ENCODE measurements at regions not wholly inside any gene's neighbourhood (a gene's known extent, or its start where the extent isn't known, plus 50 kb on each side); places are given as distances from the start of the nearest gene placed in this dataset.
"Not testable (repeated sequence)": the region's sequence is repeated elsewhere in the genome, so short reads cannot be mapped to it uniquely, and the experiment has no call there.

- Histone ChIP-seq H3K27ac (ENCODE audit: low read depth, low read length) (no peak overlapping the region), H3K9me3 (ENCODE audit: control insufficient read depth, insufficient read depth, low read length) (peaks cover 7% of the 10 kb centered on the region; the same call in 1 of the 2 replicates), H3K4me3 (ENCODE audit: low read length) (no peak overlapping the region), H3K4me2 (ENCODE audit: low read length) (no peak overlapping the region), H3K27me3 (ENCODE audit: control insufficient read depth, low read length) (peaks cover 4% of the 10 kb centered on the region; the same call in 1 of the 2 replicates), H4K20me1 (ENCODE audit: control insufficient read depth, insufficient read depth, low read depth, low read length) (no peaks in the 10 kb centered on the region), H3F3A (ENCODE audit: control insufficient read depth, insufficient read depth) (no peaks in the 10 kb centered on the region), H3K79me2 (ENCODE audit: control insufficient read depth, low read length) (no peaks in the 10 kb centered on the region), H3K4me1 (ENCODE audit: control insufficient read depth, low read length) (no peaks in the 10 kb centered on the region), H3K9me2 (replicated peaks; ENCODE audit: control insufficient read depth, low read length) (no peaks in the 10 kb centered on the region), H3K36me3 (ENCODE audit: control insufficient read depth, low read length) (no peaks in the 10 kb centered on the region)
- TF ChIP-seq EZH2phosphoT487 (IDR thresholded peaks at IDR 0.05; ENCODE audit: borderline replicate concordance, low read length) (no peak), CTCF (IDR thresholded peaks at IDR 0.05; ENCODE audit: low read depth, low read length, poor library complexity, severe bottlenecking) (no peak)
Observed at GRCh38 chr7:131667699-131668098, 111.3 kb upstream of the PODXL start.

GRCh38 chr7:131665021-131665420 lies 108.6 kb upstream of the PODXL start:
- H3K36me3 ChIP-seq (ENCODE audit: control insufficient read depth, low read length), result no peaks in the 10 kb centered on the region
- no peaks in the 10 kb centered on the region for H3K27me3 ChIP-seq (ENCODE audit: control insufficient read depth, low read length)
- H3K4me3 ChIP-seq (ENCODE audit: low read length), result no peak overlapping the region
- no peak overlapping the region for H3K27ac ChIP-seq (ENCODE audit: low read depth, low read length)
- no peaks in the 10 kb centered on the region for H3K9me2 ChIP-seq (replicated peaks; ENCODE audit: control insufficient read depth, low read length)
- H3F3A ChIP-seq (ENCODE audit: control insufficient read depth, insufficient read depth), result no peaks in the 10 kb centered on the region
- no peaks in the 10 kb centered on the region for H3K4me1 ChIP-seq (ENCODE audit: control insufficient read depth, low read length)
- TF ChIP-seq CTCF (IDR thresholded peaks at IDR 0.05; ENCODE audit: low read depth, low read length, poor library complexity, severe bottlenecking), result no peak
- peaks cover 7% of the 10 kb centered on the region; the same call in 1 of the 2 replicates for H3K9me3 ChIP-seq (ENCODE audit: control insufficient read depth, insufficient read depth, low read length)
- H4K20me1 ChIP-seq (ENCODE audit: control insufficient read depth, insufficient read depth, low read depth, low read length), result no peaks in the 10 kb centered on the region
- H3K79me2 ChIP-seq (ENCODE audit: control insufficient read depth, low read length), result no peaks in the 10 kb centered on the region
- H3K4me2 ChIP-seq (ENCODE audit: low read length), result no peak overlapping the region

GRCh38 chr7:131664570-131664969 lies 108.1 kb upstream of the PODXL start:
- H4K20me1 ChIP-seq (ENCODE audit: control insufficient read depth, insufficient read depth, low read depth, low read length), result no peaks in the 10 kb centered on the region
- peaks cover 7% of the 10 kb centered on the region; the same call in 1 of the 2 replicates for H3K9me3 ChIP-seq (ENCODE audit: control insufficient read depth, insufficient read depth, low read length)
- H3K4me3 ChIP-seq (ENCODE audit: low read length), result no peak overlapping the region
- TF ChIP-seq EZH2phosphoT487 (IDR thresholded peaks at IDR 0.05; ENCODE audit: borderline replicate concordance, low read length) (no peak), CTCF (IDR thresholded peaks at IDR 0.05; ENCODE audit: low read depth, low read length, poor library complexity, severe bottlenecking) (no peak)
- H3K36me3 ChIP-seq (ENCODE audit: control insufficient read depth, low read length), result no peaks in the 10 kb centered on the region
- no peaks in the 10 kb centered on the region for H3K9me2 ChIP-seq (replicated peaks; ENCODE audit: control insufficient read depth, low read length)
- H3K27ac ChIP-seq (ENCODE audit: low read depth, low read length), result no peak overlapping the region
- H3F3A ChIP-seq (ENCODE audit: control insufficient read depth, insufficient read depth), result no peaks in the 10 kb centered on the region
- no peak overlapping the region for H3K4me2 ChIP-seq (ENCODE audit: low read length)
- no peaks in the 10 kb centered on the region for H3K27me3 ChIP-seq (ENCODE audit: control insufficient read depth, low read length)
- H3K4me1 ChIP-seq (ENCODE audit: control insufficient read depth, low read length), result no peaks in the 10 kb centered on the region
- H3K79me2 ChIP-seq (ENCODE audit: control insufficient read depth, low read length), result no peaks in the 10 kb centered on the region

- H3K9me2 ChIP-seq (replicated peaks; ENCODE audit: control insufficient read depth, low read length), result not testable (repeated sequence)
Observed at GRCh38 chr7:131662301-131662873, 106.0 kb upstream of the PODXL start.

More at GRCh38 chr7:131662301-131662873, 106.0 kb upstream of the PODXL start:
- not testable (repeated sequence) for H3K4me3 ChIP-seq (ENCODE audit: low read length); H3K4me2 ChIP-seq (ENCODE audit: low read length); H3F3A ChIP-seq (ENCODE audit: control insufficient read depth, insufficient read depth); H3K27me3 ChIP-seq (ENCODE audit: control insufficient read depth, low read length); H3K36me3 ChIP-seq (ENCODE audit: control insufficient read depth, low read length); H3K9me3 ChIP-seq (ENCODE audit: control insufficient read depth, insufficient read depth, low read length); H3K4me1 ChIP-seq (ENCODE audit: control insufficient read depth, low read length); H3K79me2 ChIP-seq (ENCODE audit: control insufficient read depth, low read length); H3K27ac ChIP-seq (ENCODE audit: low read depth, low read length); H4K20me1 ChIP-seq (ENCODE audit: control insufficient read depth, insufficient read depth, low read depth, low read length)
